Effector memory CD8-positive, alpha-beta T cell (primary cell): ENCODE measurements at regions not wholly inside any gene's neighbourhood (a gene's known extent, or its start where the extent isn't known, plus 50 kb on each side); places are given as distances from the start of the nearest gene placed in this dataset.
A peak's percentile ranks its signal among the peaks of the same experiment; 100 is the strongest.
"Not testable (repeated sequence)": the region's sequence is repeated elsewhere in the genome, so short reads cannot be mapped to it uniquely, and the experiment has no call there.

Experiments used
- ATAC-seq: fragments of 150-1000 bp; cut with Tn5 transposase; replicated peaks from 2 replicates; pipeline ENCODE4 v1.10.0; 2021; ENCODE audit warnings: mild to moderate bottlenecking, moderate library complexity
- DNase-seq, 3 experiments: peaks; one replicate each; pipeline ENCODE4 v3.0.0; 2021
- H3K27ac Mint-ChIP-seq, 2 donors: one replicate each; pipeline ENCODE4 v1.8.0; 2022; ENCODE audit warnings: mild to moderate bottlenecking in 2 of 2, mixed read lengths in 2 of 2, moderate library complexity in 2 of 2
- H3K27me3 Mint-ChIP-seq, 2 donors: one replicate each; pipeline ENCODE4 v1.8.0; 2022; ENCODE audit warnings: mixed read lengths in 2 of 2
- H3K36me3 Mint-ChIP-seq: one replicate; pipeline ENCODE4 v1.8.0; 2022; ENCODE audit warnings: mild to moderate bottlenecking, moderate library complexity, mixed read lengths; ENCODE audit not compliant: insufficient read depth
- H3K4me1 Mint-ChIP-seq, 2 donors: one replicate each; pipeline ENCODE4 v1.8.0; 2022; ENCODE audit warnings: low read depth in 2 of 2, mixed read lengths in 2 of 2
- H3K4me3 Mint-ChIP-seq, 2 donors: one replicate each; pipeline ENCODE4 v1.8.0; 2022; ENCODE audit warnings: mild to moderate bottlenecking in 2 of 2, mixed read lengths in 2 of 2, moderate library complexity in 2 of 2
- H3K9me3 Mint-ChIP-seq, 2 donors: one replicate each; pipeline ENCODE4 v1.8.0; 2022; ENCODE audit warnings: mixed read lengths in 2 of 2

GRCh38 chr3:126292318-126293070, 64.7 kb downstream of the KLF15 start:
- H3K4me3 Mint-ChIP-seq: no peak overlapping the region
- no peaks in the 10 kb centered on the region for H3K36me3 Mint-ChIP-seq
- ATAC-seq (no peak), DNase-seq (no peak)
- H3K4me1 Mint-ChIP-seq: no peaks in the 10 kb centered on the region
- H3K9me3 Mint-ChIP-seq: no peaks in the 10 kb centered on the region
- peaks cover 28 to 53% of the 10 kb centered on the region in 2 donors for H3K27me3 Mint-ChIP-seq
- H3K27ac Mint-ChIP-seq: no peak overlapping the region

GRCh38 chr3:126291537-126291936, 65.7 kb downstream of the KLF15 start:
- ATAC-seq: no peak
- Mint-ChIP-seq H3K27ac (no peak overlapping the region), H3K4me1 (no peaks in the 10 kb centered on the region), H3K9me3 (no peaks in the 10 kb centered on the region), H3K27me3 (peaks cover 31 to 62% of the 10 kb centered on the region in 2 donors), H3K4me3 (no peak overlapping the region), H3K36me3 (no peaks in the 10 kb centered on the region)
- DNase-seq: no peak

- no peak overlapping the region for H3K4me3 Mint-ChIP-seq
- DNase-seq: no peak
- peaks cover 35 to 67% of the 10 kb centered on the region in 2 donors for H3K27me3 Mint-ChIP-seq
- ATAC-seq: no peak
- no peaks in the 10 kb centered on the region for H3K9me3 Mint-ChIP-seq
- H3K4me1 Mint-ChIP-seq: no peaks in the 10 kb centered on the region
- H3K36me3 Mint-ChIP-seq: no peaks in the 10 kb centered on the region
- no peak overlapping the region for H3K27ac Mint-ChIP-seq
Observed at GRCh38 chr3:126291061-126291460, 66.1 kb downstream of the KLF15 start.

- no peak overlapping the region for H3K27ac Mint-ChIP-seq
- H3K4me3 Mint-ChIP-seq: no peak overlapping the region
- ATAC-seq (no peak), DNase-seq (no peak)
- no peaks in the 10 kb centered on the region for H3K36me3 Mint-ChIP-seq
- peaks cover 40 to 73% of the 10 kb centered on the region in 2 donors for H3K27me3 Mint-ChIP-seq
- H3K4me1 Mint-ChIP-seq: no peaks in the 10 kb centered on the region
- no peaks in the 10 kb centered on the region for H3K9me3 Mint-ChIP-seq
Observed at GRCh38 chr3:126290325-126290724, 66.9 kb downstream of the KLF15 start.

- ATAC-seq (no peak), DNase-seq (no peak)
- no peak overlapping the region for H3K4me3 Mint-ChIP-seq
- no peaks in the 10 kb centered on the region for H3K9me3 Mint-ChIP-seq
- no peak overlapping the region for H3K27ac Mint-ChIP-seq
- no peaks in the 10 kb centered on the region for H3K36me3 Mint-ChIP-seq
- H3K4me1 Mint-ChIP-seq: no peaks in the 10 kb centered on the region
- H3K27me3 Mint-ChIP-seq: peaks cover 40 to 73% of the 10 kb centered on the region in 2 donors
Observed at GRCh38 chr3:126289096-126289495, 68.1 kb downstream of the KLF15 start.

GRCh38 chr3:126288314-126288713, 68.9 kb downstream of the KLF15 start:
- DNase-seq (no peak), ATAC-seq (no peak)
- Mint-ChIP-seq H3K9me3 (no peaks in the 10 kb centered on the region), H3K27me3 (peaks cover 41 to 73% of the 10 kb centered on the region in 2 donors), H3K4me3 (no peak overlapping the region), H3K27ac (no peak overlapping the region), H3K4me1 (no peaks in the 10 kb centered on the region), H3K36me3 (peaks cover 3% of the 10 kb centered on the region)

- H3K36me3 Mint-ChIP-seq: peaks cover 4% of the 10 kb centered on the region
- no peaks in the 10 kb centered on the region for H3K4me1 Mint-ChIP-seq
- H3K9me3 Mint-ChIP-seq: no peaks in the 10 kb centered on the region
- peak overlapping the region in 1 of 2 donors; percentile 2 for H3K4me3 Mint-ChIP-seq
- ATAC-seq (no peak), DNase-seq (no peak)
- H3K27ac Mint-ChIP-seq: no peak overlapping the region
- peaks cover 46 to 72% of the 10 kb centered on the region in 2 donors for H3K27me3 Mint-ChIP-seq
Observed at GRCh38 chr3:126287536-126288241, 69.5 kb downstream of the KLF15 start.

GRCh38 chr3:126287171-126287535, 70.1 kb downstream of the KLF15 start:
- DNase-seq (no peak), ATAC-seq (no peak)
- Mint-ChIP-seq H3K9me3 (no peaks in the 10 kb centered on the region), H3K4me3 (no peak overlapping the region), H3K27ac (no peak overlapping the region), H3K4me1 (no peaks in the 10 kb centered on the region), H3K36me3 (peaks cover 4% of the 10 kb centered on the region), H3K27me3 (peaks cover 43 to 72% of the 10 kb centered on the region in 2 donors)

GRCh38 chr3:126285369-126285768, 71.8 kb downstream of the KLF15 start:
- no peak overlapping the region for H3K4me3 Mint-ChIP-seq
- DNase-seq: no peak
- H3K27me3 Mint-ChIP-seq: peaks cover 36 to 60% of the 10 kb centered on the region in 2 donors
- H3K27ac Mint-ChIP-seq: no peak overlapping the region
- peaks cover 4% of the 10 kb centered on the region for H3K36me3 Mint-ChIP-seq
- H3K4me1 Mint-ChIP-seq: no peaks in the 10 kb centered on the region
- no peaks in the 10 kb centered on the region for H3K9me3 Mint-ChIP-seq
- no peak for ATAC-seq

- no peak for ATAC-seq
- peaks cover 33 to 50% of the 10 kb centered on the region in 2 donors for H3K27me3 Mint-ChIP-seq
Observed at GRCh38 chr3:126284258-126284904, 72.8 kb downstream of the KLF15 start.

GRCh38 chr3:126283651-126284050, 73.6 kb downstream of the KLF15 start:
- H3K27ac Mint-ChIP-seq, ATAC-seq, DNase-seq, H3K4me1 Mint-ChIP-seq, H3K9me3 Mint-ChIP-seq, H3K4me3 Mint-ChIP-seq, H3K36me3 Mint-ChIP-seq: not testable (repeated sequence)
- peaks cover 36 to 50% of the 10 kb centered on the region in 2 donors for H3K27me3 Mint-ChIP-seq

More at GRCh38 chr3:126284258-126284904, 72.8 kb downstream of the KLF15 start:
- no peaks in the 10 kb centered on the region for H3K4me1 Mint-ChIP-seq
- no peaks in the 10 kb centered on the region for H3K9me3 Mint-ChIP-seq
- H3K27ac Mint-ChIP-seq: no peak overlapping the region
- peaks cover 4% of the 10 kb centered on the region for H3K36me3 Mint-ChIP-seq
- DNase-seq: no peak
- no peak overlapping the region for H3K4me3 Mint-ChIP-seq

- H3K9me3 Mint-ChIP-seq: no peaks in the 10 kb centered on the region
- peaks cover 4% of the 10 kb centered on the region for H3K36me3 Mint-ChIP-seq
- no peak for ATAC-seq
- DNase-seq: no peak
- no peaks in the 10 kb centered on the region for H3K4me1 Mint-ChIP-seq
- no peak overlapping the region for H3K4me3 Mint-ChIP-seq
- H3K27me3 Mint-ChIP-seq: peaks cover 48 to 55% of the 10 kb centered on the region in 2 donors
- H3K27ac Mint-ChIP-seq: no peak overlapping the region
Observed at GRCh38 chr3:126279853-126280252, 77.4 kb downstream of the KLF15 start.

- ATAC-seq (no peak), DNase-seq (no peak)
- peaks cover 53 to 68% of the 10 kb centered on the region in 2 donors for H3K27me3 Mint-ChIP-seq
- H3K4me1 Mint-ChIP-seq: no peaks in the 10 kb centered on the region
- no peaks in the 10 kb centered on the region for H3K36me3 Mint-ChIP-seq
- H3K27ac Mint-ChIP-seq: no peak overlapping the region
- no peak overlapping the region for H3K4me3 Mint-ChIP-seq
- H3K9me3 Mint-ChIP-seq: no peaks in the 10 kb centered on the region
Observed at GRCh38 chr3:126277629-126278378, 79.4 kb downstream of the KLF15 start.
